HG02970 (cell line): ENCODE measurements at regions not wholly inside any gene's neighbourhood (a gene's known extent, or its start where the extent isn't known, plus 50 kb on each side); places are given as distances from the start of the nearest gene placed in this dataset.
"Not testable (repeated sequence)": the region's sequence is repeated elsewhere in the genome, so short reads cannot be mapped to it uniquely, and the experiment has no call there.

Experiments used
- ATAC-seq: cut with Tn5 transposase; IDR thresholded peaks from one replicate; pipeline ENCODE4 v1.9.1; 2021; ENCODE audit warnings: mild to moderate bottlenecking, moderate library complexity, moderate number of reproducible peaks; ENCODE audit not compliant: unreplicated experiment, low FRiP score

- ATAC-seq, result not testable (repeated sequence)
These were observed 60.2 kb upstream of the PRSS3 start for GRCh38 chr9:33734941-33735835.

- ATAC-seq, result no peak
These were observed 57.4 kb upstream of the PRSS3 start for GRCh38 chr9:33737811-33738606.

- no peak for ATAC-seq
These were observed 56.0 kb upstream of the PRSS3 start for GRCh38 chr9:33739398-33739797.

- no peak for ATAC-seq
These were observed 55.3 kb upstream of the PRSS3 start for GRCh38 chr9:33740075-33740474.

- ATAC-seq, result not testable (repeated sequence)
These were observed 54.4 kb upstream of the PRSS3 start for GRCh38 chr9:33740958-33741357.

- ATAC-seq, result no peak
These were observed 53.3 kb upstream of the PRSS3 start for GRCh38 chr9:33742051-33742450.

GRCh38 chr9:33742519-33742918, 52.8 kb upstream of the PRSS3 start:
- no peak for ATAC-seq
